ENCODE measurements at regions not wholly inside any gene's neighbourhood (a gene's known extent, or its start where the extent isn't known, plus 50 kb on each side); places are given as distances from the start of the nearest gene placed in this dataset.

- no peak for TF ChIP-seq PKNOX1 (IDR thresholded peaks at IDR 0.05)
Measured at GRCh38 chr3:174783502-174783901, 75.6 kb upstream of the NAALADL2 start (continued).

- in situ Hi-C loops (cut with MboI) = no loop called here
- 29% methylated on average over 4 of the region's 4 CpGs for WGBS (ENCODE audit: insufficient coverage, insufficient replicate concordance, low lambda C conversion rate, missing lambda C conversion rate)
- no TSS peak for BruUV-seq (replicated peaks)
- Histone ChIP-seq H4K20me1 (ENCODE audit: control insufficient read depth, insufficient read depth) (no peaks in the 10 kb centered on the region), H3K4me2 (ENCODE audit: control insufficient read depth, insufficient read depth) (no peak overlapping the region), H3K9ac (ENCODE audit: control insufficient read depth, insufficient read depth, low read length) (no peak overlapping the region), H3K4me1 (ENCODE audit: control insufficient read depth, insufficient read depth, low read length) (no peaks in the 10 kb centered on the region), H3K9me3 (replicated peaks; ENCODE audit: control insufficient read depth, insufficient read depth, low read length) (no peaks in the 10 kb centered on the region), H3K79me2 (ENCODE audit: control insufficient read depth, insufficient read depth, low read length) (no peaks in the 10 kb centered on the region), H3K36me3 (ENCODE audit: control insufficient read depth in 2 of 2, insufficient read depth in 2 of 2, low read length in 1 of 2) (no peaks in the 10 kb centered on the region), H3K27ac (ENCODE audit: control insufficient read depth, insufficient read depth) (no peak overlapping the region), H3K27me3 (replicated peaks in 1 of 2; ENCODE audit: control insufficient read depth in 2 of 2, insufficient read depth in 2 of 2, low read length in 1 of 2) (no peaks in the 10 kb centered on the region), H3K4me3 (no peak overlapping the region), H2AFZ (ENCODE audit: control insufficient read depth, low read depth, low read length) (no peak overlapping the region)
- ChIA-PET CTCF (no interaction called here), SMC1A (ENCODE audit: uncharacterized antibody, unreplicated experiment) (interaction anchor here (1.1 kb wide), 1 partner anchor 13 kb away, joined by 3 read pairs; no protein-coding TSS in a partner anchor), RAD21 (ENCODE audit: unreplicated experiment) (no interaction called here), POLR2A (no interaction called here)
- ATAC-seq (no peak), FAIRE-seq (no peak), DNase-seq (ENCODE audit: low read depth, low spot score) (no peak)
- intact Hi-C loops (cut with micrococcal nuclease; ENCODE audit: unreplicated experiment) = no loop called here
- no peak for TF ChIP-seq RUNX3 (IDR thresholded peaks at IDR 0.05; ENCODE audit: low read length)
- no peak for TF ChIP-seq ESRRA (IDR thresholded peaks at IDR 0.05; ENCODE audit: low read length)
- no peak for TF ChIP-seq ATF7 (IDR thresholded peaks at IDR 0.05; ENCODE audit: low read depth)
- no peak for TF ChIP-seq NR2F1 (conservative IDR thresholded peaks at IDR 0.05)
- no peak for TF ChIP-seq FOXM1 (IDR thresholded peaks at IDR 0.05; ENCODE audit: low read depth, low read length)
- no peak for TF ChIP-seq USF1 (IDR thresholded peaks at IDR 0.05; ENCODE audit: borderline replicate concordance, extremely low read length, insufficient read depth, low read depth, low read length)
- no peak for TF ChIP-seq ZNF207 (IDR thresholded peaks at IDR 0.05; ENCODE audit: borderline replicate concordance)
- no peak for TF ChIP-seq NFYA (IDR thresholded peaks at IDR 0.05; ENCODE audit: borderline replicate concordance, low read depth, low read length)
- no peak for TF ChIP-seq EGR1 (IDR thresholded peaks at IDR 0.05; ENCODE audit: borderline replicate concordance in 1 of 2, low read depth in 2 of 2, low read length in 2 of 2)
- no peak for TF ChIP-seq YY1 (IDR thresholded peaks at IDR 0.05; ENCODE audit: low read depth, low read length)
- no peak for TF ChIP-seq GABPA (IDR thresholded peaks at IDR 0.05; ENCODE audit: low read depth)
- TF ChIP-seq ZNF217 (IDR thresholded peaks at IDR 0.05) = no peak
- no peak for TF ChIP-seq TARDBP (IDR thresholded peaks at IDR 0.05; ENCODE audit: borderline replicate concordance)
- TF ChIP-seq ELK1 (IDR thresholded peaks at IDR 0.05; ENCODE audit: low read depth, low read length) = no peak
- no peak for TF ChIP-seq JUND (IDR thresholded peaks at IDR 0.05; ENCODE audit: low read depth, low read length)
Measured at GRCh38 chr3:174784206-174784934, 74.8 kb upstream of the NAALADL2 start.
